IPS DF 6.9 (cell line): ENCODE measurements at regions not wholly inside any gene's neighbourhood (a gene's known extent, or its start where the extent isn't known, plus 50 kb on each side); places are given as distances from the start of the nearest gene placed in this dataset.

Experiments
- DNase-seq: peaks from one replicate; pipeline ENCODE4 v3.0.0-alpha.2; 2013; ENCODE audit warnings: low read depth, low spot score
- H3K27ac ChIP-seq: one replicate; pipeline ENCODE4 v1.5.1; 2013; ENCODE audit warnings: low read length, control low read depth
- H3K27me3 ChIP-seq: 2 replicates; pipeline ENCODE4 v1.6.1; 2013; ENCODE audit warnings: mild to moderate bottlenecking, low read length; ENCODE audit not compliant: control insufficient read depth, insufficient read depth
- H3K36me3 ChIP-seq: 2 replicates; pipeline ENCODE4 v1.6.1; 2013; ENCODE audit warnings: low read length; ENCODE audit not compliant: control insufficient read depth, insufficient read depth
- H3K4me1 ChIP-seq: 2 replicates; pipeline ENCODE4 v1.6.1; 2013; ENCODE audit warnings: low read length; ENCODE audit not compliant: control insufficient read depth, insufficient read depth
- H3K4me3 ChIP-seq: 2 replicates; pipeline ENCODE4 v1.5.1; 2013; ENCODE audit warnings: mild to moderate bottlenecking, low read length
- H3K9me3 ChIP-seq: 2 replicates; pipeline ENCODE4 v1.6.1; 2013; ENCODE audit warnings: low read length, inconsistent platforms; ENCODE audit not compliant: control insufficient read depth, insufficient read depth
- WGBS: extraction: QIAGEN DNeasy Blood & Tissue Kit; methylation state at CpG from one replicate; pipeline ENCODE4 v1.1.7; 2013; ENCODE audit warnings: mixed read lengths, missing lambda C conversion rate; ENCODE audit not compliant: insufficient read length, insufficient coverage; 5-methylcytosine and 5-hydroxymethylcytosine counted together

- no peak for DNase-seq
- Histone ChIP-seq H3K4me3 (no peak overlapping the region), H3K9me3 (no peaks in the 10 kb centered on the region), H3K27ac (no peak overlapping the region), H3K27me3 (no peaks in the 10 kb centered on the region), H3K36me3 (no peaks in the 10 kb centered on the region), H3K4me1 (no peaks in the 10 kb centered on the region)
- no CpG with 5 or more reads among the region's 3 CpGs for WGBS
Observed at GRCh38 chr13:91024157-91024792, 323.2 kb upstream of the MIR17HG start.

GRCh38 chr13:91025442-91025841 is 322.0 kb upstream of the MIR17HG start:
- H3K27ac ChIP-seq, result no peak overlapping the region
- no peak overlapping the region for H3K4me3 ChIP-seq
- no peaks in the 10 kb centered on the region for H3K36me3 ChIP-seq
- no peaks in the 10 kb centered on the region for H3K4me1 ChIP-seq
- no peaks in the 10 kb centered on the region for H3K9me3 ChIP-seq
- no peaks in the 10 kb centered on the region for H3K27me3 ChIP-seq
- no peak for DNase-seq

DNA sequence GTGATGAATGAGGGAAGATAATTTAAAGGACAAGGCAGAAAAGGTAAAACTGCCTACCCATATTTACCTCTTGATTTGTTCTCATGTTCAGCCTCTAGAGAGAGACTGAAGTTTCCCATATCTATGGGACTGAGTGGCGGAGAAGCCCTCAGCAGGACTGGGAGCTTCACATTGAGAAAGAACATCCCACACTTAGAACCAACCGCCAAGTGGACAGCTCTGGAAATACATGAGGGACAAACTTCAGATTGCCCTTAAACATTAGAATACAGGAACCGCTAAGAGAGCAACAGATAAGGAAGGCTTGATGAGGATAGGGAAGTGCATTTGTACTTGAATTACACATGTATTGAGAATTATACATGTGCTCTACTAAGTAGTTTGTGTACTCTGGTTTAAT is 316.0 kb upstream of the MIR17HG start:
- Histone ChIP-seq H3K4me3 (no peak overlapping the region), H3K36me3 (no peaks in the 10 kb centered on the region), H3K4me1 (no peaks in the 10 kb centered on the region), H3K27me3 (no peaks in the 10 kb centered on the region), H3K9me3 (no peaks in the 10 kb centered on the region), H3K27ac (no peak overlapping the region)
- no CpG with 5 or more reads among the region's 3 CpGs for WGBS
- no peak for DNase-seq

DNA sequence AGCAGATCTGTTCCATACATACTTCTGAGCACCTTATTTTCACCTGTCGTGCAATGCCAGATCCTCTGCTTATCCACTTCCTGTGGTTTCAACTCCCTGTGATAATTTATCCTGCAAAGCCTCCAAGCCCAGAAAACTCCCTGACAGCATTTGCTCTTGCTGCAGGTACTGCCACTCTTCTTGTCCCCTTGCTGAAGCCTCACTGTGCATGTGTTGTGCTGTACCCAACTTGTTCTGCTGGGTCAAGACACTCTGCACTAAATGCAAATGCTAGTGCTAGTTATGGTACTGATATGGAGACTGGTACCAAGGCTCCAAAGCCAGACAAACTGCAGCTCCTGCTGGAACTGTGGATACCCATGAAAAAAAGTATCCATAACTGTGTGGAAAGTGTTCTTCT is 315.4 kb upstream of the MIR17HG start:
- DNase-seq, result no peak
- WGBS, result no CpG with 5 or more reads among the region's 1 CpG

GRCh38 chr13:91036886-91037285 is 310.6 kb upstream of the MIR17HG start:
- Histone ChIP-seq H3K4me3 (no peak overlapping the region), H3K9me3 (no peaks in the 10 kb centered on the region), H3K36me3 (no peaks in the 10 kb centered on the region), H3K27me3 (no peaks in the 10 kb centered on the region), H3K4me1 (no peaks in the 10 kb centered on the region), H3K27ac (no peak overlapping the region)
- WGBS, result no CpG with 5 or more reads among the region's 3 CpGs
- no peak for DNase-seq

More for the DNA sequence above, 315.4 kb upstream of the MIR17HG start:
- no peak overlapping the region for H3K4me3 ChIP-seq
- no peaks in the 10 kb centered on the region for H3K9me3 ChIP-seq
- H3K36me3 ChIP-seq, result no peaks in the 10 kb centered on the region
- no peaks in the 10 kb centered on the region for H3K4me1 ChIP-seq
- H3K27ac ChIP-seq, result no peak overlapping the region
- no peaks in the 10 kb centered on the region for H3K27me3 ChIP-seq

- H3K27ac ChIP-seq, result no peak overlapping the region
- no peaks in the 10 kb centered on the region for H3K36me3 ChIP-seq
- DNase-seq, result no peak
- no peaks in the 10 kb centered on the region for H3K27me3 ChIP-seq
- no peaks in the 10 kb centered on the region for H3K9me3 ChIP-seq
- H3K4me1 ChIP-seq, result peaks cover 1% of the 10 kb centered on the region; the same call in 1 of the 2 replicates
- no peak overlapping the region for H3K4me3 ChIP-seq
- WGBS, result no CpG with 5 or more reads among the region's 1 CpG
Observed at GRCh38 chr13:91042870-91043269, 304.6 kb upstream of the MIR17HG start.

- Histone ChIP-seq H3K9me3 (no peaks in the 10 kb centered on the region), H3K4me1 (peaks cover 1% of the 10 kb centered on the region; the same call in 1 of the 2 replicates), H3K27me3 (no peaks in the 10 kb centered on the region), H3K4me3 (no peak overlapping the region), H3K27ac (no peak overlapping the region), H3K36me3 (no peaks in the 10 kb centered on the region)
- WGBS, result no CpG with 5 or more reads among the region's 5 CpGs
- DNase-seq, result no peak
Observed at GRCh38 chr13:91045351-91046034, 302.0 kb upstream of the MIR17HG start.

DNA sequence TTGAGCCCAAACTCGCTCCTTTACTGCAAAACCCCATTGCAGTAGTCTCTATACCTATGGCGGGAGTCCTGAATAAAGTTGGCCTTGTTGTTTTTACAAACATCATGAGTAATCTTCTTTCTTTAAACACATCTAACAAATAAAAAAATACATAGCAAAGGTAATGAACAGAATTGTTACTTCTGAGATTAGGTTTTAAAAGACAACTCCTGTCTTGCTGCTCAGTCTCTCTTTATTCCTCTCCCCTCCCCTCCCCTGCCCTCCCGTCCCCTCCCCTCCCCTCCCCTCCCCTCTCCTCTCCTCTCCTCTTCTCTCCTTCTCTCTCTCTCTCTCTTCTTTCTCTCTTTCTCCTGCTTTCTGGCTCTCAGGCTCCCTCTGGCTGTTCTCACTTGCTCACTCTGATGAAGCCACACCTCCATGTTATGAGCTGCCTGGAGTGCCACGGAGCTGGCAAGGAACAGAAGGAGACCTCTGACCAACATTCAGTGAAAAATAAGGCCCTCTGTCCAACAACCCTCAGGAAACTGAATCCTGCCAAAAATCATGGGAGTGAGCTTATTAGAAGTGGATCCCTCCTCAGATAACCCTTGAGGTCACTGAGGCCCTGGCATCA is 300.7 kb upstream of the MIR17HG start:
- Histone ChIP-seq H3K4me3 (no peak overlapping the region), H3K36me3 (no peaks in the 10 kb centered on the region), H3K9me3 (no peaks in the 10 kb centered on the region), H3K27me3 (no peaks in the 10 kb centered on the region), H3K27ac (no peak overlapping the region), H3K4me1 (peaks cover 1% of the 10 kb centered on the region; the same call in 1 of the 2 replicates)
- no peak for DNase-seq
- no CpG with 5 or more reads among the region's 4 CpGs for WGBS

- Histone ChIP-seq H3K27ac (no peak overlapping the region), H3K9me3 (no peaks in the 10 kb centered on the region), H3K36me3 (no peaks in the 10 kb centered on the region), H3K27me3 (no peaks in the 10 kb centered on the region), H3K4me3 (no peak overlapping the region), H3K4me1 (peaks cover 1% of the 10 kb centered on the region; the same call in 1 of the 2 replicates)
- no CpG with 5 or more reads among the region's 2 CpGs for WGBS
- DNase-seq, result no peak
Observed at GRCh38 chr13:91050970-91051369, 296.5 kb upstream of the MIR17HG start.

GRCh38 chr13:91052876-91053275 is 294.6 kb upstream of the MIR17HG start:
- no peaks in the 10 kb centered on the region for H3K4me1 ChIP-seq
- no peak for DNase-seq
- H3K4me3 ChIP-seq, result no peak overlapping the region
- H3K9me3 ChIP-seq, result no peaks in the 10 kb centered on the region
- WGBS, result no CpG with 5 or more reads among the region's 1 CpG
- no peak overlapping the region for H3K27ac ChIP-seq
- H3K27me3 ChIP-seq, result no peaks in the 10 kb centered on the region
- no peaks in the 10 kb centered on the region for H3K36me3 ChIP-seq
